ENCODE measurements at regions not wholly inside any gene's neighbourhood (a gene's known extent, or its start where the extent isn't known, plus 50 kb on each side); places are given as distances from the start of the nearest gene placed in this dataset.
A peak's percentile ranks its signal among the peaks of the same experiment; 100 is the strongest.

DNA sequence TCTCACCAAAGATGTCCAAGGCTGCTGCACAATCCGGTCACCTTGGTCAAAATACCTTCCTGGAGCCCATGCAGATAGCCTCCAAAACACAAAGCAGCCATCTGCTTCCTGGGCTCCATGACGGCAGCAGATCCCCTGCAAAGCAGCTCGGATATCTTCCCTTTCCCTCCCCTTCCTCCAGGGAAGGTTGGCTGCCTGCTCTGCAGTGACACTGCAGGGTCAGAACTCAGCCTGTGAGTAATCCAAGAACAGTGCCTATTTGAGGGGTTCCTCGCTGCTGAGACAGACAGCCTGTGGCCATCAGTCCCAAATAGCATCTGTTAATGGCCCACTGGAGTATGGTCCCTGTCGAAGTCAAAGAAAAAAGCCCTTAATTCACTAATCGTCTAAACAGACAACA is 270.8 kb downstream of the PREX1 start:
- Histone ChIP-seq H3K27ac (no peak overlapping the region), H3K4me2 (no peak overlapping the region)

GRCh38 chr20:48552550-48552949 is 275.2 kb downstream of the PREX1 start:
- H3K4me1 ChIP-seq: no peaks in the 10 kb centered on the region
- no peaks in the 10 kb centered on the region for H4K20me1 ChIP-seq
- no peaks in the 10 kb centered on the region for H3K9me3 ChIP-seq
- H3K4me2 ChIP-seq: no peak overlapping the region
- no peaks in the 10 kb centered on the region for H3K36me3 ChIP-seq
- H3K27ac ChIP-seq: no peak overlapping the region
- no peaks in the 10 kb centered on the region for H3K27me3 ChIP-seq
- no peak for TF ChIP-seq Cebpa-rat (IDR thresholded peaks at IDR 0.05)
- H3K4me3 ChIP-seq: no peak overlapping the region
- no peak overlapping the region for H3K9ac ChIP-seq

More for the DNA sequence above, 270.8 kb downstream of the PREX1 start:
- Histone ChIP-seq H3K4me1 (0 out of 2 replicates have a peak, but pooled peaks cover 3% of the 10 kb centered on the region), H3K9ac (no peak overlapping the region), H3K4me3 (no peak overlapping the region), H3K27me3 (no peaks in the 10 kb centered on the region), H4K20me1 (no peaks in the 10 kb centered on the region), H3K9me3 (no peaks in the 10 kb centered on the region), H3K36me3 (no peaks in the 10 kb centered on the region)
- TF ChIP-seq Cebpa-rat (IDR thresholded peaks at IDR 0.05): no peak

DNA sequence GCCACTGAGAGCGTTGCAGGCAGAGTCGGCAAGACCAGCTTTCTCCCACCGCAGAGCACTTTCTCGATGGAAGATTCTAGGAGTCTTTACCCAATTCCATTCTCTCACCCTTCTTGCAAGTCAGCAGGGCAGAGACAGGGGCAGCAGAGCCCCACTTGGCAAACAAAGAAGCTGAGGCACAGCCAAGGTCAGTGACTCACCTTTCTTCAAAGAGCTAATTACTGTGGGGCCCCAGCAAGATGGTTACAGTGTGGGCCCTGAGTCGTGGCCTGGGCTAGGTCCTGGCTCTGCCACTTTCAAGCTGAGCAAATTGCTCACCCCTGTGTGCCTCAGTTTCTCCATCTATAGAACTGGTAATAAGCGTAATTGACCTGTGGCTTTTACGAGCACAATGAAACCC is 277.0 kb downstream of the PREX1 start:
- H3K9ac ChIP-seq: no peak overlapping the region
- no peaks in the 10 kb centered on the region for H3K9me3 ChIP-seq
- H3K4me1 ChIP-seq: no peaks in the 10 kb centered on the region
- H3K36me3 ChIP-seq: no peaks in the 10 kb centered on the region
- H3K4me2 ChIP-seq: no peak overlapping the region
- no peaks in the 10 kb centered on the region for H4K20me1 ChIP-seq
- H3K27me3 ChIP-seq: no peaks in the 10 kb centered on the region
- no peak for TF ChIP-seq Cebpa-rat (IDR thresholded peaks at IDR 0.05)
- H3K27ac ChIP-seq: no peak overlapping the region
- no peak overlapping the region for H3K4me3 ChIP-seq

DNA sequence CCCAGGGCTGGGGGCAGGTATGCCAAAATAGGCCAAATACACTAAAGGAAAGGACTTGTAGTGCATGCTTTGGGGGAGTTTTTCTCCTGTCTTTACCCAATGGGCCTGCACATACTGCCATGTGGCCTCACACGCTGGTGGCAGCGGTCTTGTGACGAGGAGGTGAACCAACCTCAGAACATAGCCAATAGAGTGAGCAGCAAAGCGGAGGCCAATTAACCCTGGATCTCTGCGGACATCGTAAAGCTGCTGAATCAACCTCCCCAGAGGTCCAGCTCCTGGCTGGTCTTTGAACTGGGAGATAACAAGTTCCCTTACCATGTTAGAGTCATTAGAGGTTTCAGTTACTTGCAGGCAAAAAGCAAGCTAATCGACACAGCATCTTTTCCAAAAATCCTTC is 280.1 kb downstream of the PREX1 start:
- H3K4me2 ChIP-seq: no peak overlapping the region
- H3K27me3 ChIP-seq: no peaks in the 10 kb centered on the region
- H3K27ac ChIP-seq: no peak overlapping the region
- TF ChIP-seq Cebpa-rat (IDR thresholded peaks at IDR 0.05): no peak
- no peaks in the 10 kb centered on the region for H3K36me3 ChIP-seq
- H3K4me1 ChIP-seq: peaks cover 29% of the 10 kb centered on the region
- H3K4me3 ChIP-seq: no peak overlapping the region
- no peaks in the 10 kb centered on the region for H4K20me1 ChIP-seq
- peaks cover 8% of the 10 kb centered on the region for H3K9me3 ChIP-seq
- no peak overlapping the region for H3K9ac ChIP-seq

DNA sequence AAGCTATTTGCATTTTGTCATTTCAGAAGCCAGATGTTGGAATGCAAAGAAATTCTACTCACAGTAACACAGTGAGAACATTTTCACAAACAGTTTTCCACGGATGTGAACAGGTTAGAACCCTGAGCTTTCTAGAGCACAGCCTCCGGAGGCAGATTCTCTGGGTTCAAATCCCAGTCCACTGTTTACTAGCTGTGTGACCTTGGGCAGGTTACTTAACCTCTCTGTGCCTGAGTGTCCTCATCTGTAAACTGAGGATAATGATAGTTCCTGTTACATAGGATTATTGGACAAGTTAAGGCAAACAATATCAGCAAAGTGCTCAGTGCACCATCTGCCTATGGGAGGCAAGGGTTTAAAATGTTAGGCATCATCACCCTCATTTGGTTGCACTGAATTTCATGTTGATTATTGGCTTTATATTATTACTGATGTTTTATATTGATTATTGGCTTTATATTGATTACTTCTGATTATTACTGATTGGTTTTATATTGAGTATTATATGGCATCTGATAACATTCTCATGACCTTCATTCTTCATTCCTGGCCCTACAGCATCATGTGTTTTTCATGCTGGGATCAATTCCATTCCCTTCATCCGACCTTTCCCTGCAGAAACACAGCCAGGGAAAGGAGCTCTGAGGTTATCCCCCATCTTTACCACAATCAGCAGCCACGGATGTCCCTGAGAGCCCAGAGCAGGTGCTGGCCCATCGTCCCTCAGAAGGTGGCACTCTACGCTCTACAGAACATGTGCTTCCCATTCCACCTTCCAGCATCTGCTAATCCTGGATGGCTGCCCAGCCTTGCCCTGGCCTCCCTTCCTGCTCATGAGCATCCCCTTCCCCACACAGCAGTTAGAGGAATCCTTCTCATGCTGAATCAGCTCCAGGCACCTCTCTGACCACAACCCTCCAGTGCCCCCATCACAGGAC is 283.1 kb downstream of the PREX1 start:
- H3K4me1 ChIP-seq: peaks cover 46% of the 10 kb centered on the region

DNA sequence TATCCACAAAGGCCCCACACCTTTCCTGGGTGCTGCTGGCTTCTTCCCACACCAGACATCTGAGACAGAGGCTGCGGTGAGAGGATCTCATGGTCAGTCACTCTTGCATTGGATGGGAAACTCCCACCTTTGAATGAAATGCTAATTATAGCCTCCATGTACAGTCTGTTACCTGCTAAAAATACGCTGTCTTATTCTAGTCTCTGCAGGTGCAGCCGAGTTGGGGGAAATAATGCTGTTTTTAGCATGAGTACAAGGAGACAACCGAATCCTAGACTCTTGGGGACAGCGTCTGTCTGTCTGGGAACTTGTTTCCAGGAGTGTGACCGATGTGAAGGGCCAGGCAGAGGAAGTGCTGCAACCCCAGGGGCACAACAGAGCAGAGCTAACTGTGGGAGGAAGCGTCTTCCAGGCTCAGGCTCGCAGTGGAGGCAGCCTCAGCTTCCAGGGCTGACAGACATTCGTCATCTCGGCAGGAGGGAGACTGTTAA is 286.2 kb downstream of the PREX1 start:
- peaks cover 46% of the 10 kb centered on the region for H3K4me1 ChIP-seq
- peaks cover 12% of the 10 kb centered on the region for H3K9me3 ChIP-seq
- 0 out of 2 replicates have a peak overlapping the region, but pooled peaks have one; percentile 12 for H3K4me3 ChIP-seq
- no peak for TF ChIP-seq Cebpa-rat (IDR thresholded peaks at IDR 0.05)
- H4K20me1 ChIP-seq: no peaks in the 10 kb centered on the region
- H3K27me3 ChIP-seq: no peaks in the 10 kb centered on the region
- no peaks in the 10 kb centered on the region for H3K36me3 ChIP-seq
- H3K27ac ChIP-seq: peak overlapping the region; percentile 33; the same call in 1 of the 2 replicates
- peak overlapping the region; percentile 79 for H3K4me2 ChIP-seq
- H3K9ac ChIP-seq: peak overlapping the region; percentile 16; the same call in 1 of the 2 replicates

More for the DNA sequence above, 283.1 kb downstream of the PREX1 start:
- no peaks in the 10 kb centered on the region for H3K27me3 ChIP-seq
- H4K20me1 ChIP-seq: no peaks in the 10 kb centered on the region
- no peak overlapping the region for H3K9ac ChIP-seq
- peak overlapping the region; percentile 79 for H3K4me2 ChIP-seq
- H3K36me3 ChIP-seq: no peaks in the 10 kb centered on the region
- H3K27ac ChIP-seq: peak overlapping the region; percentile 19; the same call in 1 of the 2 replicates
- TF ChIP-seq Cebpa-rat (IDR thresholded peaks at IDR 0.05): no peak
- peaks cover 12% of the 10 kb centered on the region for H3K9me3 ChIP-seq
- no peak overlapping the region for H3K4me3 ChIP-seq

DNA sequence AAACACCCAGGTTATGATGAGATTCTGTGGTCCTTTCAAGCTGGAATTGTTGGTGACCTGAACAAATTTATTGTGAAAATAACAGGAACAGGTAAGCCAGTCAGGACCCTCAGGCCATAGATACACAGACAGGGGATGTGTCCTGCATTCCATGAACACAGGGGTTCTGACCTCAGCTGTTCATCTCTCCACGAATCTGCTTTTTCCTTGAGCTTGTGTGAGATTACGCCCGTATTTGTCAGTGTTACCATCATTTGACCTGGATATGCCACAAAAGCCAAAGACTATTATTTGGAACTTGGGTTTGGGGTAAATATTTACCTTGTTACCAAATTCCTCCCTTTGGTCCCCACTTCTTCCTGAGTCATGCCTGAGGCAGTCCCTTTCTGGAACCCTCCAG is 288.9 kb downstream of the PREX1 start:
- Histone ChIP-seq H3K4me3 (no peak overlapping the region), H3K4me2 (no peak overlapping the region), H3K4me1 (peaks cover 44% of the 10 kb centered on the region), H3K27me3 (no peaks in the 10 kb centered on the region), H3K27ac (no peak overlapping the region), H4K20me1 (no peaks in the 10 kb centered on the region), H3K9me3 (peaks cover 12% of the 10 kb centered on the region), H3K36me3 (no peaks in the 10 kb centered on the region), H3K9ac (no peak overlapping the region)
- no peak for TF ChIP-seq Cebpa-rat (IDR thresholded peaks at IDR 0.05)

- Histone ChIP-seq H3K27ac (no peak overlapping the region), H3K36me3 (no peaks in the 10 kb centered on the region), H3K9me3 (peaks cover 10% of the 10 kb centered on the region), H3K4me1 (peaks cover 38% of the 10 kb centered on the region), H3K9ac (no peak overlapping the region), H4K20me1 (no peaks in the 10 kb centered on the region), H3K27me3 (no peaks in the 10 kb centered on the region), H3K4me3 (no peak overlapping the region), H3K4me2 (no peak overlapping the region)
- no peak for TF ChIP-seq Cebpa-rat (IDR thresholded peaks at IDR 0.05)
These were observed 289.6 kb downstream of the PREX1 start for GRCh38 chr20:48538058-48538825.

DNA sequence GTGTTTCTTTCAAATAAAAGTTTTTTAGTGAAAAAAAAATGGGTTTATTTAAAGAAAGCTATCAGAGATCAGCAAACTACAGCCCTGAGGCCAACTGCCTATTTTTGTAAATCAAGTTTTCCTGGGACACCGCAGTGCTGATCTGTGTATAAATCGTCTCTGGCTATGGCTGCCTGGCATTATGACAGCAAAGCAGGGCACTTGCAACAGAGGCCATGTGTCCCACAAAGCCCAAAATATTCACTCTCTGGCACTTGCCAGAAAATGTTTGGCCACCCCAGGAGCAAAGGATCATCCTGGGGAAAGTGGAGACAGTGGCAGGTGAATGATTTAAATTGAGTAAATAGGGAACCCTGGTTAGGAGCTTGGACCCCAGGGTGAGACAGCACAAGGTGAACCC is 291.6 kb downstream of the PREX1 start:
- Histone ChIP-seq H4K20me1 (no peaks in the 10 kb centered on the region), H3K27me3 (no peaks in the 10 kb centered on the region), H3K4me2 (no peak overlapping the region)

More for the DNA sequence above, 291.6 kb downstream of the PREX1 start:
- no peaks in the 10 kb centered on the region for H3K36me3 ChIP-seq
- H3K9me3 ChIP-seq: no peaks in the 10 kb centered on the region
- no peak overlapping the region for H3K4me3 ChIP-seq
- H3K9ac ChIP-seq: no peak overlapping the region
- TF ChIP-seq Cebpa-rat (IDR thresholded peaks at IDR 0.05): no peak
- H3K27ac ChIP-seq: no peak overlapping the region
- H3K4me1 ChIP-seq: peaks cover 36% of the 10 kb centered on the region

Measured in BLaER1 (cell line).